ENCODE measurements at regions not wholly inside any gene's neighbourhood (a gene's known extent, or its start where the extent isn't known, plus 50 kb on each side); places are given as distances from the start of the nearest gene placed in this dataset.

DNA sequence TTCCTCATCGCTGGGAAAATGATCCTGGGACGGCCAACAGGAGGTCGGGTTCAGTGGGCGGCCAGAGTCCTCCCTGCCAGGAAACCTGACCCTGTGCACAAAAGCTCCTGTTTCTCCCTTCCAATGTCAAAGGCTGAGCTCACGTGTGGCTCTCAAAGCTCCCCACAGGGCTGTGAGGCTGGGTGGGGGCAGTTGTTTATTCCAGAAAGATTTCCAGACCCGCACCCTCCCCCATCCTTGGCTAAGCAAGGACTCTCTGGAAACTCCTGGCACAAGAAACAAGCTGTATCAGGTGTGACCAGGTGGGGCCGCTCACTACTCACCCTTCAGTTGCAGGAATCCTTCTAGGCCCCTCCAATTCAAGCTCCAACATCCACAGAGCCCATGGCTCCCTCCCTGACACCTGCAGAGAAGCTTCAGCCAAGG lies 131.9 kb downstream of the SHANK2 start:
- no peak for TF ChIP-seq POLR2A (IDR thresholded peaks at IDR 0.05)
- no peak for TF ChIP-seq POLR2AphosphoS5 (IDR thresholded peaks at IDR 0.05; ENCODE audit: insufficient read depth in 1 of 2, low read depth in 1 of 2)
- TF ChIP-seq, protein P1, sequence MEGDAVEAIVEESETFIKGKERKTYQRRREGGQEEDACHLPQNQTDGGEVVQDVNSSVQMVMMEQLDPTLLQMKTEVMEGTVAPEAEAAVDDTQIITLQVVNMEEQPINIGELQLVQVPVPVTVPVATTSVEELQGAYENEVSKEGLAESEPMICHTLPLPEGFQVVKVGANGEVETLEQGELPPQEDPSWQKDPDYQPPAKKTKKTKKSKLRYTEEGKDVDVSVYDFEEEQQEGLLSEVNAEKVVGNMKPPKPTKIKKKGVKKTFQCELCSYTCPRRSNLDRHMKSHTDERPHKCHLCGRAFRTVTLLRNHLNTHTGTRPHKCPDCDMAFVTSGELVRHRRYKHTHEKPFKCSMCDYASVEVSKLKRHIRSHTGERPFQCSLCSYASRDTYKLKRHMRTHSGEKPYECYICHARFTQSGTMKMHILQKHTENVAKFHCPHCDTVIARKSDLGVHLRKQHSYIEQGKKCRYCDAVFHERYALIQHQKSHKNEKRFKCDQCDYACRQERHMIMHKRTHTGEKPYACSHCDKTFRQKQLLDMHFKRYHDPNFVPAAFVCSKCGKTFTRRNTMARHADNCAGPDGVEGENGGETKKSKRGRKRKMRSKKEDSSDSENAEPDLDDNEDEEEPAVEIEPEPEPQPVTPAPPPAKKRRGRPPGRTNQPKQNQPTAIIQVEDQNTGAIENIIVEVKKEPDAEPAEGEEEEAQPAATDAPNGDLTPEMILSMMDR (IDR thresholded peaks at IDR 0.05): no peak
- H3K4me3 ChIP-seq: no peak overlapping the region
- no peak for DNase-seq (ENCODE audit: extremely low spot score in 2 of 2)
- no peak overlapping the region for H3K27ac ChIP-seq
- no peaks in the 10 kb centered on the region for H3K27me3 ChIP-seq
- H3K9me3 ChIP-seq: no peaks in the 10 kb centered on the region
- intact Hi-C loops (cut with DNase I): no loop called here
- H3K36me3 ChIP-seq: no peaks in the 10 kb centered on the region
- no peaks in the 10 kb centered on the region for H3K4me1 ChIP-seq

DNA sequence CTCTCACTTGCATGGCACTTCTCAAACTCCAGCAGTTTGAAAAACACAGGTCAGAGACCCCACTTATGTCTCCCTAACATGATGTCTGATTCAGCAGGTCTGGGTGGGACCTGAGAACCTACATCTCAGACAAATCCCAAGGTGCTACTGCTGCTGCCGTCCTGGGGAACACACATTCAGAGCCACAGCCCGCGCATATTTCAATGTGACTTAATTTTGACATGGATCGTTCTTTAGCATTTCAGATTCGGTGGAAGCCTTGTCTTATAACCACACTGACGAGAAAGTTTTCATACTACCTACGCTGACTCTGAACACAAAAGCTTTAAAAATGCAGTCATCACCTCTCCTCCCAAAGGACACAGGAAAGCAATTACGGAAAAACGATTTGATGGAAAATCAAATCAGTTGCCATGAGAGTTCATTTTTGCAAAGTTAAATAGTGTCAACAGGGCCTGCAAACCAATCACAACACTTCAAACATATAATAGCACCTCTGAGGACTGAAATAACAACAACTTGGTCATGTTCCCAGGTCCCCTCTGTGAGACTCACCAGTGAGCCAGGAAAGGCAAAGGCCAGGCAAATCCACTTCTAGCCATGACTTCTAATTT lies 132.6 kb downstream of the SHANK2 start:
- DNase-seq (ENCODE audit: extremely low spot score in 2 of 2): no peak
- Histone ChIP-seq H3K4me1 (no peaks in the 10 kb centered on the region), H3K9me3 (no peaks in the 10 kb centered on the region), H3K36me3 (no peaks in the 10 kb centered on the region), H3K4me3 (no peak overlapping the region), H3K27ac (no peak overlapping the region), H3K27me3 (no peaks in the 10 kb centered on the region)
- TF ChIP-seq POLR2AphosphoS5 (IDR thresholded peaks at IDR 0.05; ENCODE audit: insufficient read depth in 1 of 2, low read depth in 1 of 2): no peak
- TF ChIP-seq POLR2A (IDR thresholded peaks at IDR 0.05): no peak
- TF ChIP-seq, protein P1 (IDR thresholded peaks at IDR 0.05): no peak
- intact Hi-C loops (cut with DNase I): no loop called here

DNA sequence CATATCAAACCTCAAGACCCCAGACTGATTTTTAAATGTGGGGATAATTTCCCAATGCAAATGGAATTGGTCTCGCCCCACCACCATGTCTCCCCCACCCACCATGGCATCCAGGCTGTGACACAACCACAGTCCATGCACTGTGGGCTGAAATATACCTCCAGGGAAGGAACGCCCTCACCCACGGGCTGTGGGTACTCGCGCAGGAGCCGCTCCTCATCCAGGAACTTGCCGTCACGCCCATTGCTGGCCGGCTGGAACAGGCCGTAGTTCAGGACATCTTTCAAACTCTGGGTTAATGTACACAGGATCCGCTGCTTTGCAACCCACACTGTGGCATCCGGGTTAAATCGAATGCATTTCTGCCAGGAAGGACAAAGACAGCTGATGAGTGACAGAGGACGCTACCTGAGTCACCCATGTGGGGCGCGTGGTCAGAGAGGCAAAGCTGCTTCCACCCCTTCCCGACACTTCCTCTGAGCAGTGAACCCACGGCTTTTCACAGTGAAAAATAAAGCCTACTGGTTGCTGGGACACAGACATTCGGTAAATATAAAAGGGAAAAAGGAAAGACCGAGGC lies 133.6 kb downstream of the SHANK2 start:
- Histone ChIP-seq H3K27me3 (no peaks in the 10 kb centered on the region), H3K9me3 (no peaks in the 10 kb centered on the region), H3K27ac (no peak overlapping the region), H3K4me3 (no peak overlapping the region), H3K4me1 (no peaks in the 10 kb centered on the region), H3K36me3 (no peaks in the 10 kb centered on the region)
- no peak for DNase-seq (ENCODE audit: extremely low spot score in 2 of 2)
- intact Hi-C loops (cut with DNase I): no loop called here
- TF ChIP-seq POLR2A (IDR thresholded peaks at IDR 0.05) (no peak), POLR2AphosphoS5 (IDR thresholded peaks at IDR 0.05; ENCODE audit: insufficient read depth in 1 of 2, low read depth in 1 of 2) (no peak)
- TF ChIP-seq, protein P1 (IDR thresholded peaks at IDR 0.05): no peak

DNA sequence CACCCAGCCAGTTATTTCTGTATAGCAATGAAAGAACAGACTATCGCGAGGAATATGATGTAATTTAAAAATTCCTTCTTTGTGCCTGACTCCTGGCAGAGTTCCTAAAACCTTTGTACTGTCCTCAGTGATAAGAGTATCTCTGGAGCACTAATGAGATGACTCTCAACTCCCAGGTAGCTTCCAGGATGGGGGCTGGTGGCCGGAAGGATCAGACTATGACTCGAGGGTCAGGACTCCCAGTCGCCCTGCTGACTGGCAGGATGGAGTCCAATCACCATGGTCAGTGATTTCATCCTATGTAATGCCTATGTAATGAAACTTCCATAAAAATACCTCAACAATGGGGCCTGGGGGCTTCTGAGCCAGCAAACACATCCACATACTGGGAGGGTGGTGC lies 135.1 kb downstream of the SHANK2 start:
- DNase-seq (ENCODE audit: extremely low spot score in 2 of 2): no peak
- Histone ChIP-seq H3K36me3 (no peaks in the 10 kb centered on the region), H3K9me3 (no peaks in the 10 kb centered on the region), H3K4me3 (no peak overlapping the region), H3K4me1 (no peaks in the 10 kb centered on the region), H3K27ac (no peak overlapping the region), H3K27me3 (no peaks in the 10 kb centered on the region)
- no peak for TF ChIP-seq POLR2AphosphoS5 (IDR thresholded peaks at IDR 0.05; ENCODE audit: insufficient read depth in 1 of 2, low read depth in 1 of 2)
- TF ChIP-seq POLR2A (IDR thresholded peaks at IDR 0.05): no peak
- TF ChIP-seq, protein P1 (IDR thresholded peaks at IDR 0.05): no peak
- intact Hi-C loops (cut with DNase I): no loop called here

DNA sequence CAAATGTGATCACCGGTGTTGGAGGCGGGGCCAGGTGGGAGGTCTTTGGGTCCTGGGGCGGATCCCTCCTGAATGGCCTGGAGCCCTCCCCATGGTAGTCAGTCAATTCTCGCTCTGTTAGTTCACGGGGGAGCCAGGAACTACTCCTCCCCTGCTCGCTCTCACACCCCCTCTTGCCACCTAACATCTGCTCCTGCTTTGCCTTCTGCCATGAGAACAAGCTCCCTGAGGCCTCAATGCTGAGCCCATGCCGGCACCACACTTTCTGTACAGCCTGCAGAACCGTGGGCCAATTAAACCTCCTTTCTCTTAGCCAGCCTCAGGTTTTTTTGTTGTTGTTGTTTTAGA lies 135.7 kb downstream of the SHANK2 start:
- Histone ChIP-seq H3K9me3 (no peaks in the 10 kb centered on the region), H3K27me3 (no peaks in the 10 kb centered on the region), H3K4me1 (no peaks in the 10 kb centered on the region), H3K27ac (no peak overlapping the region), H3K4me3 (no peak overlapping the region), H3K36me3 (no peaks in the 10 kb centered on the region)
- intact Hi-C loops (cut with DNase I): no loop called here
- TF ChIP-seq, protein P1 (IDR thresholded peaks at IDR 0.05): no peak
- TF ChIP-seq POLR2AphosphoS5 (IDR thresholded peaks at IDR 0.05; ENCODE audit: insufficient read depth in 1 of 2, low read depth in 1 of 2): no peak
- no peak for TF ChIP-seq POLR2A (IDR thresholded peaks at IDR 0.05)
- no peak for DNase-seq (ENCODE audit: extremely low spot score in 2 of 2)
